ENCODE measurements at regions not wholly inside any gene's neighbourhood (a gene's known extent, or its start where the extent isn't known, plus 50 kb on each side); places are given as distances from the start of the nearest gene placed in this dataset.

GRCh38 chrX:45803383-45803921 lies 602.8 kb upstream of the DIPK2B start:
- no peak for TF ChIP-seq POLR2AphosphoS5 (IDR thresholded peaks at IDR 0.05)
- no peak for TF ChIP-seq CTCF (IDR thresholded peaks at IDR 0.05)
- TF ChIP-seq EP300 (IDR thresholded peaks at IDR 0.05): no peak
- TF ChIP-seq POLR2A (IDR thresholded peaks at IDR 0.05): no peak
